Hepatocyte (in vitro differentiated cells): ENCODE measurements at regions not wholly inside any gene's neighbourhood (a gene's known extent, or its start where the extent isn't known, plus 50 kb on each side); places are given as distances from the start of the nearest gene placed in this dataset.

ENCODE experiments used
- CTCF ChIP-seq: fragments of 200-600 bp; sonication (generic); IDR thresholded peaks from 2 replicates; pipeline ENCODE4 v1.5.1; 2016; ENCODE audit warnings: antibody characterized with exemption, mild to moderate bottlenecking; ENCODE audit not compliant: poor library complexity
- EZH2 ChIP-seq: fragments of 200-600 bp; sonication (generic); IDR thresholded peaks from 2 replicates; pipeline ENCODE4 v1.6.1; 2016; ENCODE audit warnings: antibody characterized with exemption, mild to moderate bottlenecking, borderline replicate concordance
- EZH2phosphoT487 ChIP-seq: fragments of 200-600 bp; sonication (generic); IDR thresholded peaks from one replicate; pipeline ENCODE4 v1.6.1; 2018; ENCODE audit warnings: antibody characterized with exemption, mild to moderate bottlenecking, low read depth, moderate library complexity; ENCODE audit not compliant: unreplicated experiment, severe bottlenecking

- TF ChIP-seq CTCF (no peak), EZH2 (no peak), EZH2phosphoT487 (no peak)
Observed at GRCh38 chr10:29811751-29812427, 177.1 kb upstream of the SVIL start.
